ENCODE measurements at regions not wholly inside any gene's neighbourhood (a gene's known extent, or its start where the extent isn't known, plus 50 kb on each side); places are given as distances from the start of the nearest gene placed in this dataset.

GRCh38 chr6:71512256-71512655 lies 223.6 kb downstream of the OGFRL1 start:
- no peak for TF ChIP-seq CTCF (IDR thresholded peaks at IDR 0.05)
- no peak for TF ChIP-seq EZH2 (IDR thresholded peaks at IDR 0.05; ENCODE audit: borderline replicate concordance, insufficient read depth, low read depth, low read length, poor library complexity, severe bottlenecking)
